K562 (cell line): ENCODE measurements at regions not wholly inside any gene's neighbourhood (a gene's known extent, or its start where the extent isn't known, plus 50 kb on each side); places are given as distances from the start of the nearest gene placed in this dataset.

Experiments
- ATAC-seq: fragments of 200-7000 bp; cut with Tn5 transposase; 3 replicates; pipeline ENCODE4 v1.9.1; 2020; ENCODE audit warnings: moderate library complexity
- BruUV-seq: library from RNA; stranded (reverse); fragments of 400-500 nt; replicated peaks from 2 replicates; lab custom pipeline; 2021; lab: Mats Ljungman, UMichigan
- CTCF ChIA-PET: fragments of 300-600 bp; formaldehyde crosslinking; extraction: SDS; loops from one replicate; lab custom pipeline; 2021; ENCODE audit warnings: low intra/inter-chr PET ratio; lab: Yijun Ruan, JAX
- POLR2A ChIA-PET: fragments of 300-600, 350-650 bp; sonication (Branson Sonifier 250); formaldehyde crosslinking; extraction: SDS; loops from one replicate; lab custom pipeline; 2021; ENCODE audit warnings: antibody characterized with exemption, inconsistent platforms; lab: Yijun Ruan, JAX
- DNase-seq, 4 experiments: peaks; one replicate each; pipeline versions ENCODE4 v3.0.0 to v3.0.0-alpha.2; 2011 to 2018; ENCODE audit warnings: low spot score in 3 of 4, mixed read lengths in 3 of 4; ENCODE audit errors: extremely low read depth in 1 of 4
- FAIRE-seq: peaks from 2 replicates; lab custom pipeline; 2011; peaks lifted over from hg19 to GRCh38; lab: Jason Lieb, UNC
- H2AFZ ChIP-seq: 2 replicates; pipeline ENCODE4 v1.6.0; 2011; ENCODE audit warnings: low read depth, low read length, control low read depth, inconsistent platforms
- H3K27ac ChIP-seq: fragments of 200-600 bp; 3 replicates; pipeline ENCODE4 v1.8.0; 2011; ENCODE audit warnings: low read depth, mild to moderate bottlenecking, control low read depth, inconsistent platforms, low read length, moderate library complexity, mixed read lengths; ENCODE audit errors: extremely low read depth
- H3K27me3 ChIP-seq, 2 experiments: fragments of 300-600 bp in 1 of 2; 2 replicates in 1 of 2; 3 replicates in 1 of 2; pipeline versions ENCODE4 v1.6.0 to v1.8.0; 2011; ENCODE audit warnings: inconsistent platforms in 2 of 2, low read length in 2 of 2, mild to moderate bottlenecking in 1 of 2, mixed read lengths in 1 of 2, moderate library complexity in 1 of 2; ENCODE audit not compliant: control insufficient read depth in 2 of 2, insufficient read depth in 2 of 2
- H3K36me3 ChIP-seq: fragments of 300-600 bp; 3 replicates; pipeline ENCODE4 v1.8.0; 2011; ENCODE audit warnings: mild to moderate bottlenecking, low read length, inconsistent platforms; ENCODE audit not compliant: control insufficient read depth, insufficient read depth
- H3K4me1 ChIP-seq, 2 experiments: fragments of 200-600 bp in 1 of 2; replicated peaks in 1 of 2; 2 replicates in 1 of 2; 3 replicates in 1 of 2; pipeline versions ENCODE4 v1.5.1 to v1.8.0; 2011; ENCODE audit warnings: inconsistent platforms in 2 of 2, low read length in 2 of 2, mild to moderate bottlenecking in 1 of 2, mixed read lengths in 1 of 2, moderate library complexity in 1 of 2; ENCODE audit not compliant: control insufficient read depth in 2 of 2, insufficient read depth in 2 of 2
- H3K4me2 ChIP-seq: 2 replicates; pipeline ENCODE4 v1.6.1; 2011; ENCODE audit warnings: low read length, control low read depth, inconsistent platforms, mixed read lengths; ENCODE audit not compliant: insufficient read depth
- H3K4me3 ChIP-seq: fragments of 200-600 bp; sonication (generic), shearing (Covaris generic); 2 replicates; pipeline ENCODE4 v1.5.1; 2016; ENCODE audit warnings: control low read depth, inconsistent platforms
- H3K79me2 ChIP-seq: fragments of 200-600 bp; 3 replicates; pipeline ENCODE4 v1.8.0; 2011; ENCODE audit warnings: low read length, inconsistent platforms; ENCODE audit not compliant: control insufficient read depth, insufficient read depth
- H3K9ac ChIP-seq, 2 experiments: 2 replicates each; pipeline versions ENCODE4 v1.6.0 to v1.6.1; 2011; ENCODE audit warnings: low read depth in 2 of 2, low read length in 2 of 2, control low read depth in 1 of 2, inconsistent platforms in 1 of 2, mild to moderate bottlenecking in 1 of 2, mixed read lengths in 1 of 2; ENCODE audit not compliant: insufficient read depth in 1 of 2
- H3K9me1 ChIP-seq: one replicate; pipeline ENCODE4 v1.6.0; 2011; ENCODE audit warnings: inconsistent platforms, mild to moderate bottlenecking, low read length, moderate library complexity; ENCODE audit not compliant: control insufficient read depth, insufficient read depth
- H3K9me3 ChIP-seq: replicated peaks from 2 replicates; pipeline ENCODE4 v1.5.1; 2011; ENCODE audit warnings: low read depth, low read length, inconsistent platforms; ENCODE audit not compliant: control insufficient read depth, insufficient read depth
- H4K20me1 ChIP-seq: replicated peaks from 2 replicates; pipeline ENCODE4 v1.6.1; 2011; ENCODE audit warnings: low read length, inconsistent platforms, mixed read lengths; ENCODE audit not compliant: control insufficient read depth, insufficient read depth
- CSDE1 ChIP-seq, 2 experiments: fragments of 450-650 bp; IDR thresholded peaks; 2 replicates each; pipeline ENCODE4 v1.6.1; 2016; ENCODE audit warnings: mild to moderate bottlenecking in 1 of 2
- DACH1 ChIP-seq: fragments of 450-650 bp; IDR thresholded peaks from 2 replicates; pipeline ENCODE4 v1.6.1; 2018; ENCODE audit not compliant: partially characterized antibody
- DIDO1 ChIP-seq: fragments of 450-650 bp; IDR thresholded peaks from 2 replicates; pipeline ENCODE4 v1.6.1; 2016; ENCODE audit warnings: low read depth, missing biosample characterization, missing genetic modification characterization
- ERF ChIP-seq: fragments of 450-650 bp; formaldehyde crosslinking; IDR thresholded peaks from 2 replicates; pipeline ENCODE4 v1.4.0; 2020; ENCODE audit warnings: mild to moderate bottlenecking, mixed read lengths
- PCBP2 ChIP-seq: fragments of 200-400 bp; formaldehyde crosslinking; IDR thresholded peaks from 2 replicates; pipeline ENCODE4 v1.6.1; 2018; ENCODE audit warnings: low read length, low read depth, mild to moderate bottlenecking, moderate library complexity; ENCODE audit not compliant: poor library complexity, severe bottlenecking
- POLR2AphosphoS5 ChIP-seq: IDR thresholded peaks from 2 replicates; pipeline ENCODE4 v1.6.1; 2011; ENCODE audit warnings: mild to moderate bottlenecking, low read depth, low read length, moderate library complexity; ENCODE audit not compliant: control insufficient read depth, insufficient read depth
- SAP30 ChIP-seq: fragments of 200-600 bp; sonication (generic); IDR thresholded peaks from 2 replicates; pipeline ENCODE4 v1.6.1; 2012; ENCODE audit warnings: borderline replicate concordance, low read depth, mild to moderate bottlenecking, moderate library complexity, low read length, control low read depth, inconsistent platforms; ENCODE audit not compliant: insufficient read depth, poor library complexity, severe bottlenecking
- THAP12 ChIP-seq: fragments of 250-450 bp; sonication (Bioruptor Pico); IDR thresholded peaks from 2 replicates; pipeline ENCODE4 v1.9.0; 2021; ENCODE audit warnings: mild to moderate bottlenecking, inconsistent platforms
- ZNF77 ChIP-seq: fragments of 250-450 bp; sonication (Bioruptor Pico); IDR thresholded peaks from 2 replicates; pipeline ENCODE4 v1.5.0; 2020
- ZZZ3 ChIP-seq: fragments of 450-650 bp; IDR thresholded peaks from 2 replicates; pipeline ENCODE4 v1.6.1; 2016; ENCODE audit warnings: antibody characterized with exemption, mild to moderate bottlenecking, moderate library complexity
- WGBS: fragments of 100-300 bp; shearing (Covaris generic); methylation state at CpG from one replicate; pipeline ENCODE4 v1.1.6; 2016; ENCODE audit warnings: low coverage, mixed read lengths; ENCODE audit not compliant: insufficient coverage; ENCODE audit errors: missing lambda C conversion rate; 5-methylcytosine and 5-hydroxymethylcytosine counted together
- in situ Hi-C: fragments of 300-500 bp; cut with MboI; formaldehyde crosslinking; loops from 4 replicates; pipeline ENCODE4 v1.15.0; 2018; ENCODE audit warnings: inconsistent platforms, mixed read lengths
- intact Hi-C: fragments of 100-400 bp; cut with micrococcal nuclease; formaldehyde crosslinking; loops from 2 replicates; pipeline ENCODE4 v1.14.2; 2022

DNA sequence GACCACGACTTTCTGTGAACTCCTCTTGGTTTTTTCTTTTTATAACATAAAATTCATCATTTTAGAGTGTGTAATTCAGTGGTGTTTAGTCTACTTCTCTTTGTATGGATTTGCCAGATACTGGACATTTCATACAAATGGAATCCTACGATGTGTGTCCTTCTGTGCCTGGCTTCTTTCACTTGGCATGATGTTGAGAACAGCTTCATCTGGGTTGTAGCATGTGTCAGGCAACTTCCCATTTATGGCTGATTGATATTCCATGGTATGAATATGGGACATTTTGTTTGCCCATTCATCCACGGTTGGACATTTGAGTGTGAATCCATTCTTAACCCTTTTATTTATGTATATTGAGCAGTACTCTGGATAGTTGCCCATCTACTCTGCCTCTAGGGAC, 82.7 kb upstream of the KLF13 start:
- no peak overlapping the region for H3K9ac ChIP-seq
- H2AFZ ChIP-seq = no peak overlapping the region
- POLR2A ChIA-PET = interaction anchor here (0.7 kb wide), 1 partner anchor 9 kb away, joined by 3 read pairs; no protein-coding TSS in a partner anchor
- H3K27ac ChIP-seq = no peak overlapping the region
- H3K4me2 ChIP-seq = no peak overlapping the region
- no peaks in the 10 kb centered on the region for H3K9me1 ChIP-seq
- ATAC-seq (no peak), FAIRE-seq (no peak), DNase-seq (no peak)
- 0% methylated on average over 3 of the region's 3 CpGs for WGBS
- CTCF ChIA-PET = no interaction called here
- no peaks in the 10 kb centered on the region for H3K36me3 ChIP-seq
- no TSS peak for BruUV-seq
- peaks cover 7% of the 10 kb centered on the region; the same call in 1 of the 2 replicates for H4K20me1 ChIP-seq
- H3K9me3 ChIP-seq = no peaks in the 10 kb centered on the region
- H3K4me3 ChIP-seq = no peak overlapping the region
- H3K79me2 ChIP-seq = no peaks in the 10 kb centered on the region
- no peaks in the 10 kb centered on the region for H3K4me1 ChIP-seq
- no peak for TF ChIP-seq ZZZ3
- TF ChIP-seq SAP30 = no peak
- no peak for TF ChIP-seq CSDE1 (IDR thresholded peaks at IDR 0.05)
- TF ChIP-seq DIDO1 = no peak
- TF ChIP-seq PCBP2 = no peak
- no peak for TF ChIP-seq POLR2AphosphoS5
- TF ChIP-seq ERF = no peak
- no peak for TF ChIP-seq ZNF77 (CRISPR knock-in tag)
- TF ChIP-seq DACH1 = no peak
- no peak for TF ChIP-seq THAP12 (CRISPR knock-in tag)
- intact Hi-C loops = no loop called here
- in situ Hi-C loops = no loop called here
- H3K27me3 ChIP-seq = peaks cover 4 to 39% of the 10 kb centered on the region in 2 experiments; a peak in 4 of 5 replicates
